Fibroblast of the aortic adventitia (primary cell): ENCODE measurements at regions not wholly inside any gene's neighbourhood (a gene's known extent, or its start where the extent isn't known, plus 50 kb on each side); places are given as distances from the start of the nearest gene placed in this dataset.

Experiments
- DNase-seq: peaks from one replicate; pipeline ENCODE4 v3.0.0-alpha.2; 2010; ENCODE audit warnings: low read depth
- H3K4me3 ChIP-seq: 2 replicates; pipeline ENCODE4 v1.5.1; 2011; ENCODE audit warnings: low read depth, mild to moderate bottlenecking, control low read depth, low read length, moderate library complexity
- TF ChIP-seq, protein P1 (sequence below): IDR thresholded peaks from 2 replicates; pipeline ENCODE4 v1.5.1; 2011; ENCODE audit warnings: mild to moderate bottlenecking, low read length, control low read depth, inconsistent platforms; ENCODE audit not compliant: insufficient read depth

DNA sequence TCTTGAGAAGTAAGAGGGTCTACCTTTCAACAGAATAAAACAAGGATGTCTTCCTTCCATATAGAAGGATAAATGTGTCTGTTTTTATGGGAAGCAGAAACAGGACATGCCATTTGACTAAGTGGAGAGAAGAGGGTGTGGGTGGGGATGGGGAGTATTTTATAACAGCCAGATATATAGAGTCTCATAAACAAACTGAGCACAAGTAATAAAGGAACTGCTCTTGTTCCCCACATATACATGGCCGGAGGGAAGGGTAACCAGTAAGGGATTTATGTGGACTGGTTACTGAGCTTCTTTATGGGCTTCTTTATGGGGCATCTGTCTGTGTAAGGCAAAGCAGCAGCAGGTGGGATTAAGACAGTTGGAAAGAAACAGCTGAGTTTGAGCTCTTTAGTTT, 558.1 kb downstream of the REEP3 start:
- no peak for DNase-seq
- no peak overlapping the region for H3K4me3 ChIP-seq
- TF ChIP-seq, protein P1, sequence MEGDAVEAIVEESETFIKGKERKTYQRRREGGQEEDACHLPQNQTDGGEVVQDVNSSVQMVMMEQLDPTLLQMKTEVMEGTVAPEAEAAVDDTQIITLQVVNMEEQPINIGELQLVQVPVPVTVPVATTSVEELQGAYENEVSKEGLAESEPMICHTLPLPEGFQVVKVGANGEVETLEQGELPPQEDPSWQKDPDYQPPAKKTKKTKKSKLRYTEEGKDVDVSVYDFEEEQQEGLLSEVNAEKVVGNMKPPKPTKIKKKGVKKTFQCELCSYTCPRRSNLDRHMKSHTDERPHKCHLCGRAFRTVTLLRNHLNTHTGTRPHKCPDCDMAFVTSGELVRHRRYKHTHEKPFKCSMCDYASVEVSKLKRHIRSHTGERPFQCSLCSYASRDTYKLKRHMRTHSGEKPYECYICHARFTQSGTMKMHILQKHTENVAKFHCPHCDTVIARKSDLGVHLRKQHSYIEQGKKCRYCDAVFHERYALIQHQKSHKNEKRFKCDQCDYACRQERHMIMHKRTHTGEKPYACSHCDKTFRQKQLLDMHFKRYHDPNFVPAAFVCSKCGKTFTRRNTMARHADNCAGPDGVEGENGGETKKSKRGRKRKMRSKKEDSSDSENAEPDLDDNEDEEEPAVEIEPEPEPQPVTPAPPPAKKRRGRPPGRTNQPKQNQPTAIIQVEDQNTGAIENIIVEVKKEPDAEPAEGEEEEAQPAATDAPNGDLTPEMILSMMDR: no peak

DNA sequence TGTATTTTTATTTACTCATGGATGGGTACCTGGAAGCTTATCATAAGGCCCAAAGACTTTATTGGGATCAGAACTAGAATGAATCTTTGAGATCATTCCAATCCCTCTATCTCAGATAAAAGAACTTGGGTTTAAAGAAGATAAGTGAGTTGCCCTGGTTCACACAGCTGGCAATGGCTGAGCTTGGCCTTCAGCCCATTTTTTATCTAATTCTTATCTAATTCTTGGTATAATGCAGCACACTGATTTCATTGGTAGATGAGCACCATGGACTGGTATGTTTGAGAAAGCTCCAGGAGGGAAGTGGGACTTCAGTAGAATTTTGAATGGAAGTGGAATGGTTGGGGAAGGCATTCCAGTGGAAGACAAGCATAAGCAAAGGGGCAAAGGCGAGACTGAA, 558.9 kb downstream of the REEP3 start:
- H3K4me3 ChIP-seq: no peak overlapping the region
- TF ChIP-seq, protein P1: no peak
- no peak for DNase-seq

DNA sequence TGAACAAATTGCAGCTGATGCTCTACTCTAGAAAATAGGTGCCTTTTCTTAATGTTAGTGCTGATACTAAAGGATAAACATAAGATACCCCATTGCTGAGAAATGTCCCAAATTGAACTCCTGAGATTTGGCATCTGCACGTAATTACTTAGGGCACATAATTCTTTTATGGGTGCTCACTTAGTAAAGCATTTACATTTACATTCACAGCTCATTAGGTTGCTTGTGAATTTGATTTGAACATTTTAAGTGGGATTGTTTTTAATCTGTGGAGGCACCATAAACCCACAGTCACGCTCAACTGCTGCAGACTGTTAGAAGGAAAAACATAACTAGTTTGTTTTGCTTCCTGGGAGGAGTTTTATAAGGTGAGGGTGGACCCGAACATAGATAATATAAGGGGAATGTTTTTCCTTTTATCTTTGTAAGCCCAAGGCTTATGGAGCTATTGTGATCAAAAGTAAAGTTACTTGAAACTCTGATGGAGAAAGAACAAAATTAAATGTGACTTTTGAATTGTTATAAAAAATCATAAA, 560.8 kb downstream of the REEP3 start:
- no peak overlapping the region for H3K4me3 ChIP-seq
- DNase-seq: no peak
- TF ChIP-seq, protein P1: no peak

DNA sequence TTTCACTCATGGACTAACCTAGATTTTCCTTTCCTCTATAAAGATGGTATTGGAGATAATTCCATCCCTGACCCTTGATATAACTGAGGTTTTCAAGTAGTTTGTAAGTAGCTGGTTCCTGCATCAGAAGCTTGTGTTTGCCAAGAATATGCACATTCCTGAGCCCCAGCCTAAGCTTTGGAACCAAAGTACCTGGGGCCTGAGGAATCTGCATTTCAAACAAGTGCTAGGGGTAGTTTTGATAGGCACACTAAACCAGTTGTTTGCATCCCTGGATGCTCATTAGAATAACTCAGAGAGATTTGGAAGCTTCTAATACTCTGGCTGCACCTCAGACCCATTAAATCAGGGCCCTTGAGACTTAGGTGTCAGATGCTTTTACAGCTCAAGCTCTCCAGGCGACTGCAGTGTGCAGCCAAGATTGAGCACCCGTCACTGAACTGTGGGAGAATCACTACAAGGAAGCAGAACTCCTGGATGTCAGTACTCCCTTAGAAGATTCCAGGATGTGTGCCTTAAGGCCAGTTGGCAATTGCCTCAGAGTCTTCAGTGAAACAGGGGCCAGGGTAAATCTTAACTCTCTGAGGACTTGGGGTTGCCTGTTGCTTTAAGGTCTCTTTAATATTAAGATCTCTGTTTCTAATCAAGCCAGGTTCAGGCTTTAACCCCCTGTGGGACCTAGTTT, 565.0 kb downstream of the REEP3 start:
- TF ChIP-seq, protein P1: no peak
- DNase-seq: no peak
- H3K4me3 ChIP-seq: no peak overlapping the region

DNA sequence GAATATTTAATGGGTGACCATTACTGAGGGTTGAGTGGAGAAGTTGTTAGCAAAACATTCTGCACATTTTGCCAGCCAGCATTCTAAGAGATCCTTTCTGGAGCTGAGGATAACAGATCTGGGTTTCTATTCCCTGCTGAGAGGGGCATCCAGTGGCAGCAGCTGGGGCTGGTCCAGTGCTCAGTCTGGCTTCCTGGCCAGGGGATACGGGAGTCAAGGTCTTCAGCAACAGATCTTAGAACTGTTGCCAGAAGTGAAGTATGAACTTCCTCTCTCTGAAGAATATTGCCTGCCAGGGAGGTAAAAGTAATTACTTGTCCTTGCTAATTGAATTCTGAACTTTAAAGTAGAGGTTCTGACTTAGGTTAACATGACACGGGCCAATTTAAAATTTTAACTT, 568.4 kb downstream of the REEP3 start:
- DNase-seq: no peak
- TF ChIP-seq, protein P1: no peak

DNA sequence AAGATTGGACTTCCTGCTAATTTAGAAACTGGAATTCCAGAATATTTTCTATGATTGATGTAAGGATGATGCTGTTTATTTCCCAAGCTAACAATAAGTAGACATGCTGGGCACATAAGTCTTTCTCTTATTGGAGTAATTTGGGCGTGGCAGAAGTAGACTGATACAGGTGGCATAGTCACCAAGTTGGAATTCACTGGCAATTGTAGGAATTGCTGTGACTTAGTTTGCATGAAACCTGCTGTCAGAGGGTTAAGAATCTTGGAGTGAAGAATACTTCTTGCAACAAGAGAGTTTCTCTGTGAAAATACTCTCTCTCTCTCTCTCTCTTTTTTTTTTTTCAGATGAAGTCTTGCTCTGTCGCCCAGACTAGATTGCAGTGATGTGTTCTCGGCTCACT, 569.7 kb downstream of the REEP3 start:
- H3K4me3 ChIP-seq: no peak overlapping the region
- TF ChIP-seq, protein P1: no peak
- DNase-seq: no peak

More for the DNA sequence above, 568.4 kb downstream of the REEP3 start:
- no peak overlapping the region for H3K4me3 ChIP-seq

DNA sequence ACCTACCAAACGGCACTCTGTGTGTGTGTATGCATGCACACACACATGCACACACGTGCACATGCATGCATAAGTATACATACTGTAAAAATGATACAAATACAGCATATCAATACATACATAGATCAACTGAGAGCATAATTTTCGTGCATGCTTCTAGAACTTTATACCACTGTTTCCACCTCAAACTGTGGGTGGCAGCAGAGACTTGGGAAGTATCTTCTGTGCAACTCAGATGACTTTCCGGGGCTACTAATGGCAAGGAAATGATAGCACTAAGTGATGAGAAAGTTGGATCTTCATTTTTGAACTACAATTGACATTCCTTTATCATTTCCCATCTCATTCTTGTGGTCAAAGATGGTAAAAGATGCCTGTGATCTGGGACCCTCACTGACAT, 570.7 kb downstream of the REEP3 start:
- H3K4me3 ChIP-seq: no peak overlapping the region
- no peak for DNase-seq
- TF ChIP-seq, protein P1: no peak
